Activated B cell treated with CpG ODN at 0.5 μM for 24 hours (primary cell): ENCODE measurements at regions not wholly inside any gene's neighbourhood (a gene's known extent, or its start where the extent isn't known, plus 50 kb on each side); places are given as distances from the start of the nearest gene placed in this dataset.

ENCODE experiments used
- ATAC-seq: fragments of 200-7000 bp; cut with Tn5 transposase; one replicate; pipeline ENCODE4 v1.10.0; 2021; ENCODE audit warnings: low read depth, mild to moderate bottlenecking, moderate library complexity
- CTCF ChIA-PET: fragments of 350-600 bp; sonication (Branson Sonifier 250); formaldehyde crosslinking; loops from one replicate; lab custom pipeline; 2021; ENCODE audit warnings: antibody characterized with exemption; lab: Charles Lee
- POLR2A ChIA-PET: fragments of 350-600 bp; sonication (Branson Sonifier 250); formaldehyde crosslinking; loops from one replicate; lab custom pipeline; 2021; ENCODE audit warnings: antibody characterized with exemption; lab: Charles Lee
- DNase-seq: peaks from one replicate; pipeline ENCODE4 v3.0.0; 2022
- H3K27ac Mint-ChIP-seq: one replicate; pipeline ENCODE4 v1.8.0; 2020; ENCODE audit warnings: mixed read lengths
- H3K27me3 Mint-ChIP-seq: one replicate; pipeline ENCODE4 v1.8.0; 2021; ENCODE audit warnings: mixed read lengths
- H3K36me3 Mint-ChIP-seq: one replicate; pipeline ENCODE4 v1.8.0; 2021; ENCODE audit warnings: low read depth, mixed read lengths
- H3K4me1 Mint-ChIP-seq: one replicate; pipeline ENCODE4 v1.8.0; 2021; ENCODE audit warnings: mixed read lengths
- H3K4me3 Mint-ChIP-seq: one replicate; pipeline ENCODE4 v1.8.0; 2020; ENCODE audit warnings: mild to moderate bottlenecking, mixed read lengths
- H3K9me3 Mint-ChIP-seq: one replicate; pipeline ENCODE4 v1.8.0; 2020; ENCODE audit warnings: mixed read lengths
- CTCF ChIP-seq: fragments of 200-600 bp; IDR thresholded peaks from one replicate; pipeline ENCODE4 v1.8.0; 2022; ENCODE audit warnings: antibody characterized with exemption, mild to moderate bottlenecking
- intact Hi-C: fragments of 100-400 bp; cut with micrococcal nuclease; formaldehyde crosslinking; loops from one replicate; pipeline ENCODE4 v1.15.1; 2024

- no peak for TF ChIP-seq CTCF
- Mint-ChIP-seq H3K4me3 (no peak overlapping the region), H3K4me1 (peaks cover 17% of the 10 kb centered on the region), H3K27ac (no peak overlapping the region), H3K36me3 (no peaks in the 10 kb centered on the region), H3K27me3 (no peaks in the 10 kb centered on the region), H3K9me3 (no peaks in the 10 kb centered on the region)
- CTCF ChIA-PET, result no interaction called here
- intact Hi-C loops, result loop anchor here (5.0 kb wide), 1 partner anchor 128 kb away; the partner anchor contains the start of gene ESR1
- ATAC-seq (no peak), DNase-seq (no peak)
- POLR2A ChIA-PET, result no interaction called here
Observed at GRCh38 chr6:151679081-151679480, 128.4 kb upstream of the ESR1 start.

- POLR2A ChIA-PET, result no interaction called here
- intact Hi-C loops, result loop anchor here (5.0 kb wide), 1 partner anchor 127 kb away; the partner anchor contains the start of gene ESR1
- CTCF ChIA-PET, result interaction anchor here (1.8 to 2.4 kb wide), 2 partner anchors 10 to 445 kb away, joined by 8 to 11 read pairs; no protein-coding TSS in a partner anchor
- Mint-ChIP-seq H3K27me3 (no peaks in the 10 kb centered on the region), H3K36me3 (no peaks in the 10 kb centered on the region), H3K4me3 (no peak overlapping the region), H3K27ac (no peak overlapping the region), H3K9me3 (no peaks in the 10 kb centered on the region), H3K4me1 (peaks cover 17% of the 10 kb centered on the region)
- DNase-seq, result no peak
- no peak for TF ChIP-seq CTCF
- ATAC-seq, result no peak
Observed at GRCh38 chr6:151679941-151680340, 127.5 kb upstream of the ESR1 start.

GRCh38 chr6:151680846-151681432, 126.5 kb upstream of the ESR1 start:
- CTCF ChIA-PET, result interaction anchor here (1.8 to 2.4 kb wide), 2 partner anchors 9 to 444 kb away, joined by 8 to 11 read pairs; no protein-coding TSS in a partner anchor
- no peaks in the 10 kb centered on the region for H3K36me3 Mint-ChIP-seq

GRCh38 chr6:151681433-151682059, 125.9 kb upstream of the ESR1 start:
- H3K4me1 Mint-ChIP-seq, result peaks cover 13% of the 10 kb centered on the region
- H3K4me3 Mint-ChIP-seq, result peak overlapping the region; percentile 66
- H3K27ac Mint-ChIP-seq, result no peak overlapping the region
- TF ChIP-seq CTCF, result no peak
- no peaks in the 10 kb centered on the region for H3K9me3 Mint-ChIP-seq
- CTCF ChIA-PET, result interaction anchor here (1.8 to 2.4 kb wide), 2 partner anchors 9 to 443 kb away, joined by 8 to 11 read pairs; no protein-coding TSS in a partner anchor
- H3K36me3 Mint-ChIP-seq, result no peaks in the 10 kb centered on the region
- H3K27me3 Mint-ChIP-seq, result peaks cover 2% of the 10 kb centered on the region
- DNase-seq (no peak), ATAC-seq (peak; percentile 40)
- intact Hi-C loops, result no loop called here
- POLR2A ChIA-PET, result interaction anchor here (0.6 to 0.7 kb wide), 2 partner anchors 164 to 538 kb away, joined by 3 to 4 read pairs; no protein-coding TSS in a partner anchor

More at GRCh38 chr6:151680846-151681432, 126.5 kb upstream of the ESR1 start:
- intact Hi-C loops, result no loop called here
- no peak overlapping the region for H3K27ac Mint-ChIP-seq
- no peaks in the 10 kb centered on the region for H3K9me3 Mint-ChIP-seq
- peak overlapping the region; percentile 66 for H3K4me3 Mint-ChIP-seq
- POLR2A ChIA-PET, result interaction anchor here (0.6 to 0.7 kb wide), 2 partner anchors 163 to 539 kb away, joined by 3 to 4 read pairs; no protein-coding TSS in a partner anchor
- no peak for DNase-seq
- no peak for ATAC-seq
- TF ChIP-seq CTCF, result no peak
- H3K27me3 Mint-ChIP-seq, result peaks cover 2% of the 10 kb centered on the region
- H3K4me1 Mint-ChIP-seq, result peaks cover 13% of the 10 kb centered on the region

- CTCF ChIA-PET, result interaction anchor here (2.4 kb wide), 1 partner anchor 443 kb away, joined by 11 read pairs; no protein-coding TSS in a partner anchor
- H3K27me3 Mint-ChIP-seq, result peaks cover 2% of the 10 kb centered on the region
- H3K4me1 Mint-ChIP-seq, result peaks cover 13% of the 10 kb centered on the region
- ATAC-seq (no peak), DNase-seq (no peak)
- no peak overlapping the region for H3K27ac Mint-ChIP-seq
- intact Hi-C loops, result no loop called here
- H3K36me3 Mint-ChIP-seq, result no peaks in the 10 kb centered on the region
- POLR2A ChIA-PET, result no interaction called here
- peak overlapping the region; percentile 5 for H3K4me3 Mint-ChIP-seq
- no peaks in the 10 kb centered on the region for H3K9me3 Mint-ChIP-seq
- no peak for TF ChIP-seq CTCF
Observed at GRCh38 chr6:151682251-151682650, 125.2 kb upstream of the ESR1 start.
